Inflammatory macrophage treated with lipopolysaccharide for 1 hour (primary cell): ENCODE measurements at regions not wholly inside any gene's neighbourhood (a gene's known extent, or its start where the extent isn't known, plus 50 kb on each side); places are given as distances from the start of the nearest gene placed in this dataset.
"Not testable (repeated sequence)": the region's sequence is repeated elsewhere in the genome, so short reads cannot be mapped to it uniquely, and the experiment has no call there.

Experiments
- DNase-seq, 2 donors: peaks; one replicate each; pipeline ENCODE4 v3.0.0-alpha.2; 2020 to 2022

DNA sequence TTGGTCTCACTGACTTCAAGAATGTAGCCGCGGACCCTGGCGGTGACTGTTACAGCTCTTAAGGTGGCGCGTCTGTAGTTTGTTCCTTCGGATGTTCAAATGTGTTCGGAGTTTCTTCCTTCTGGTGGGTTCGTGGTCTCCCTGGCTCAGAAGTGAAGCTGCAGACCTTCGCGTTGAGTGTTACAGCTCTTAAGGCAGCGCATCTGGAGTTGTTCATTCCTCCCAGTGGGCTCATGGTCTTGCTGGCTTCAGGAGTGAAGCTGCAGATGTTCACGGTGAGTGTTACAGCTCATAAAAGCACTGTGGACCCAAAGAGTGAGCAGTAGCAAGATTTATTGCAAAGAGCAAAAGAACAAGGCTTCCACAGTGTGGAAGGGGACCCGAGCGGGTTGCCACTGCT is 2067.0 kb upstream of the CDH6 start:
- DNase-seq = not testable (repeated sequence)

DNA sequence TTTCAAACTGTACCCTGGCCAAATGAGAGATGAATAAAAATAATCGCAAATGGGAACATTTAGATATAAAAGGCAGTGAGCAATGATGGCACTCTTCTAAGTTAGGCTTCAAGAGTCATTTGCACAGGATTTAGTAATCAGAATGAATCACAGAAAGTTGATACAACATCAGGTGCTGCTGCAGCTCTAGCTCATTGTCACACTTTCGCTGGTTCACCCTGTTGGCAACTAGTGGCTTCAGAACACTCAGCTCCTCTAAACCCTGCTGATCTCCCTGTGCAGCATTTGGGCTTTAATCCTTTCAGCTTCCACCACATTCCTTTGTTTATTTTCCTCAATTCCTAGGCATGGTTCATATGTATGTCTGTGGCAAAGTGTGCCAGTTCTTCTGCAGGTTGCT is 2071.2 kb upstream of the CDH6 start:
- no peak for DNase-seq

DNA sequence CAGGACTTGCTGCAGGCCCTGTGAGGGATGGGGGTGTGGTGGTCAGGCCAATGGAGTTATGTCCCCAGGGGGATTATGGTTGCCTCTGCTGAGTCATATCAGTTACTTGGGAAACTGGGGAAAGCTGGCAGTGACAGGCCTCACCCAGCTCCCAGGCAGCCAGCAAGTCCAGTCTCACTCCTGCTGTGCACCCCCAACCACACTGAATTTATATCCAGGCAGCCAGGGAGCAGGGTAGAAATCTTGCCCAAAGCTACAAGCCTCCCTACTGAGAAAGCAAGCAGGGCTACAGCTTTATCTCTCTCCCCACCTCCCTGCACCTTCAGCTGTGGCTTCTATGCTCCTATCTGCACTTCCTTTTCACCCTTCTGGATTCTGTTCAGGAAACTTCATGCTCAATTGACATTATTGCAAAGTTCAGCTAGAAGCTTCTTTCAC is 2076.0 kb upstream of the CDH9 start:
- DNase-seq = no peak

DNA sequence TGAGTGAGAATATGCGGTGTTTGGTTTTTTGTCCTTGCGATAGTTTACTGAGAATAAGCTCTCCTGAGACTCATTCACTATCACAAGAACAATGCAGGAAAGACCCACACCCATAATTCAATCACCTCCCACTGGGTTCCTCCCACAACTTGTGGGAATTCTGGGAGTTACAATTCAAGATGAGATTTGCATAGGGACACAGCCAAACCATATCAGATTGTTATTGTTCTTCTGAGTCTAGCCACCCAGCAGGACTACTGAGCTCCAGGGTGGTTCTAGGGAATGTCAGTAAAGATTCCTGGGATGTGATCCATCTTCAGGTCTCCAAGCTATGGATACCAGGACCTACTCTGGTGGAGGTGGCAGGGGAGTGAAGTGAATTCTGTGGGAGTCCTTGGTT is 2075.1 kb upstream of the CDH9 start:
- no peak for DNase-seq

DNA sequence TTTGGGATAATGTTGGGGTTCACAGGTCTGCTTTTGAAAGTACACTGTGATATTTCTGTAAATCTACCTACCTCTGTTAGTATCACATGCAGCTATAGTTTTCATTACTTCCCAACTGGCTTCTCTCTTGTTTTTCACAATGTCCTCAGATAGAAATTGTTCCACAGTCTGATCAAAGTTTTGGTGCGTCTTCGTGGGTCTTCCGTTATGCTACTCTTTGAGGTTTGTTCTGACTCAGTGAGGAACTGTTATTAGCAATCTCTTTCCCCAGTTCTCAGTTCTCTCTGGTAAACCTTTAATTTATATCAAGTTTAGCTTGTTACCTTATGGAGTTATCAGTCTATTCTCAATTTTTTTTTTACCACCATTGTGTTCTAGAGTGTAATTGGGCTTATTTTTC is 2061.2 kb upstream of the CDH9 start:
- DNase-seq = no peak

DNA sequence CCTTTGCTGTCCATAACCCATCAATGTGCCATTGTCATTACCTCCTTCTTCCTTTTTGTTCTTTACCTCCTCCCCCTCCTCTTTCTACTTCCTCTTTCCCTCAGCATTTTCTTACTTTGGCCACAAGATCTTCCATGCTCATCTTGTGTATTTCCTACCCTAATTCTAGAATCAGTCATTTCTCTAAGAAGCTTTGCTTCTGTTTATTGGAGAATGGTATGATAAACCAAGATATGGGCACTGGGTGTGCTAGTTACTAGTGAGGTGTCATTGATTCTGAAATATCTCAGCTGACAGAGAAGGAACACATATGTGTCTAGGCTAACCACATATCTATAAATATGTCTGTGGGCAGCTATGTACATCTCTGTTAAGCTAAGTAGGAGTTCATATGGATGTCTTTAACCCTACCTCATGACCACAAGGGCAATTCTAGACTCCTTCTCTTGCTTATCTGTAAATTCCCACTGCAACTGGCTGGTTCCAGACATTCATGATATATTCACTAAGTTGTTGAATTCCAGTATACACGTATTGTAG is 2051.3 kb upstream of the CDH9 start:
- DNase-seq = no peak

DNA sequence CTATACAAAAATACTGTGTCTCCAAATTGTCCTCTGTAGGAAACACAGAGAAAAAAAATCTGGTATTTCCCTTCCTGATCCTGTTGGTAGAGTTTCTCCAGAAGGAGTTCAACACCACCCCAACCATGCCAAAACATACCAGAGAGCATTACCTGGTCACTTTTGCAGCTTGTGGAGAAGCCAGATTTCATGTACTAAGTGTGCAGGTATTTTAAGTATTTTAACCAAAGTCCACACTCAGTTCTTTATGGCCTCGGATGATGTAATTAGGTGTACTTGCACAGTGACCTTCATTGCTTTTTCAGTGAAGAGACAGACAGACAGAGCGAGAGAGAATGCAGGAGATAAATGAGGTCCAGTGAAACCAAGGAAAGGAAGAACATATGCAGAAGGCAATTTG is 2046.8 kb upstream of the CDH9 start:
- DNase-seq = no peak

DNA sequence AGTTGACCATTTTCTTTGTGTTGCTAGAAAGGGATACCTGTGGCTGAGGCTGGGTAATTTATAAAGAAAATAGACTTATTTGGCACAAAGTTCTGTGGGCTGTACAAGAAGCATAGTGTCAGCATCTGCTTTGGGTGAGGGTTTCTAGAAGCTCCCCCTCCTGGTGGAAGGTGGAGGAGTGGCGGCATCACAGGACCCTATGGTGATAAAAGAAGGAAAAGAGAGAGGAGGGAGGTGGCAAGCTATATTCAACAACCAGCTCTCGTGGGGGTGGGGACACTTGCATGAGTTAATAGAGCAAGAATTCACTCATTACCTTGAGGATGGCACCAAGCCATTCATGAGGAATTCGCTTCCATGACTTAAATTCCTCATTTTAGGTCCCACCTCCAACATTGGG is 2041.4 kb upstream of the CDH9 start:
- no peak for DNase-seq

DNA sequence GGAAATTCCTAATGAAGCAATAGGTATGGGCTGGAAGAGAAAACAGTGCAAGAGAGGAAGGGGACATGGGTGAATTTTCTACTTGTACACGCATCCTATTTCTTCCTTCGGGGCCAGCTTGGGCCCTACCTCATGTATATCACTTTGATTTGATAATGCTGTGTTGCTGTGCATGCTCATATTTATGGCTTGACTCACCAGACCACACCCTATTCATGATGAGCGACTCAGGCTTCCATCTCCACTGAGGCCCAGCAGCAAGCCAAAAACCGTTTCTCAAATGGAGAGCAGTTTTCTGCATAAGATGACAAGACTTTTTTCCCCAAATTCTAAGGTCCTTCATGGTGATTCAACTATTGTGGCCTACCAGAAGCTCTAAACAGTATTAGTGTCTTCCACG is 2039.1 kb upstream of the CDH9 start:
- DNase-seq = no peak

DNA sequence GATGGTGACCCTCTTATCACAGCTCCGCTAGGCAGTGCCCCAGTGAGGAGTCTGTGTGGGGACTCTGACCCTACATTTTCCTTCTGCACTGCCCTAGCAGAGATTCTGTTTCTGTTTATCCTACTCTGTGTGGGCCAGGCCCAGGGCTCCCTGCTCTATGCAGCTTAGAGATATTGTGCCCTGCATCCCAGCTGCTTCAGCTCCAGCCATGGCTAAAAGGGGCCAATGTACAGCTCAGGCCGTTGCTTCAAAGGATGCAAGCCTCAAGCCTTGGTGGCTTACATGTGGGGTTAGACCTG is 2030.7 kb upstream of the CDH9 start:
- no peak for DNase-seq

DNA sequence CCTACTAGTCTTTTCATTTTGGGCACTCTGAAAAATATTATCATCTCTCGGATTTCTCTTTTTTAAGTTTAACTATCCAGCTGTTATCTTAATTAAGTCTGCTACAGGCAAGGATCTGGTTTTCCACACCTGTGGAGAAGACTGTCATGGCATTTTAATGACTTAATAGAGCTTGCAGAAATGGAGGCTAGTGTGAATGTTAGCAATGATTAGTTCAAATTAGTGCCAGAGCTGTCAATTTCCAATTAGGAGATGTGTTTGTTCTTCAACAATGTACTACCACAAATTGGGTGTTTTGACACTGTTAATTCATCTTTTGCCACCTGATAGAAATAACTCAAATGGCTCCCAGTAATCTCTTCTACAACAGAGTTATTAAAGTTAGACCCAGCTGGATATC is 2023.0 kb upstream of the CDH9 start:
- no peak for DNase-seq

DNA sequence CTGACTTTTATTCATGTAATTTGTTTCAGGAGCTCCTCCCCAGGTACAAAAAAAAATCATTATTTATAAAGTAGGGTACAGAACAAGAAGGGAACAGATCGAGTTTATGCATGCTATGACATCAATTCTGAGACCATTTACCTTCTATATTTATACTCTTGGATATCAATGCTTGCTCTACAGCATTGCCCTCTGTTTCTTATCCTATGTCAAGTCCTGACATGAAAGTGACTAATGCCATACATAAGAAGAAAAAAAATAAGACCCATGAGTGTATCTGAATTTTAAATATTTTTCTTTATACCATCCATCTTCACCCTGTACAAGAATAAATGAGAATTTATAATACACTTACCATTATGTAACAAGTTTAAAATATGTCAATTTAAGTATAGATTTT is 2016.3 kb upstream of the CDH9 start:
- DNase-seq = no peak

DNA sequence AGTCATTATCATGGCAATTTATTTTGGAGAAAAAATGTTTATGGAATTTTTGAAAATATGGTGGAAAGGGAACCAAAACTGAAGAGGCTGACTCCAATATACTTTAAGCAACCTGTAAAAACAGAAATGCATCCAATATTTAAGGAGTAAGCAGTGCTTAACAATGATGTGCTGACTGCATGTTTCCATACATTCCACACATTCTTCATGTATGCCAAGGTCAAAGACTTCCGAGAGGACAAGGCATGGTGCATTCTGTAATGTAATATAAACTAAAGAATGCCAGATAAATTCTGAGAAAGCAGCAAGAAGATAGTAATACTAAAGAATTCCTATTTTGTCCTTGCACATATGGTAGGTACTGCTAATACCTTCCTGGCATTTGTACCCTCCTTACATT is 2015.9 kb upstream of the CDH9 start:
- DNase-seq = no peak

DNA sequence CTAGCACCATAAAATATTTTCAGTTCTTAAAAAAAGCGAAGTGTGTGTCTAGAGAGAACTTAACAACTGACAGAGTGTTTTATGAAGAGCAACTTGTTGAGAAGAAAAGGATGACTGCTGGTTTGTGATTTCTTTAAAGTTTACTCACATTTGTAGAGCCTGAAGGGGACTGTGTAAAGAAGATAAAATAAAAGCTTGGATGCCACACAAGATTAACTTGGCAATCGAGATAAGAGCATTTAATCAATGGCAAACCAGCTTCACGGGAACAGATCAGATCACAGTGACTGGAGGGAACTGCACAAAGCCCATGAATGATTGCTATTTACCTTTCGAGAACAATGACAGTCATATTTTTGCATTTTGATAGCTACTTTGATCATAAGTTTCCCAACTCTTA is 2013.1 kb upstream of the CDH9 start:
- no peak for DNase-seq

DNA sequence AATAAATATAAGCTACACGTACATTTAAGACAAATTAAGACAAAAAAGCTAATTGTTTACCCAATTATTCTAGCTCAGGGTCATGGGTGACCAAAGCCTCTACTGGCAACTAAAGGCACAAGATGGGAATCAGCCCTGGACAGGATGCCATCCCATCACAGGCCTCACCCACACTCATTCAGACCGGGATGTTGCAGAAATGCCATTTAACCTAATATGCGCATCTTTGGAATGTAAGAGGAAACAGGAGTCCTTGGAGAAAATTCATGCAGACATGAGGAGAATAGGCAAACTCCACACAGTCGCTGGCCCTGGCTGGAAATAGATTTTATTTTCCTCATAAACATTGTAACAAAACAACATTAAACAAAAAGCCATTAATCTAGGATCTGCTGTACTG is 2003.8 kb upstream of the CDH9 start:
- DNase-seq = no peak

DNA sequence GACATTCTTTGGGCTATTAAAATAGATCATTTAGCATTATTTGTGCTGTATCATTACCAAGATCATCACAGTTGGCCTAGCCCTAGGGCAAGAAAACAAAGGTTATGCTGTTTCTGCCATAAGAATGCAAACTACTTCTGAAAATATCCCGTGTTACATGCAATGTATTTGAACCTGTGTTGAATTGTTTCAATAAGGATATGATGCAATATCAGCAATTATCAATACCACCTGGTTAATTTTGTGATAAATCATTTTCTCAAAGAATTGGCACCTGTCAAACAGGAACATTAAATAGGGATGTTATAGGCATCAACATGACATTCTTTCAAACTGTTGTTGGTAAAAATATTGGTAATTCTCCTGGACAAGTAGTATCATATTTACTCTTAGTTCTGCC is 2002.0 kb upstream of the CDH9 start:
- DNase-seq = no peak

DNA sequence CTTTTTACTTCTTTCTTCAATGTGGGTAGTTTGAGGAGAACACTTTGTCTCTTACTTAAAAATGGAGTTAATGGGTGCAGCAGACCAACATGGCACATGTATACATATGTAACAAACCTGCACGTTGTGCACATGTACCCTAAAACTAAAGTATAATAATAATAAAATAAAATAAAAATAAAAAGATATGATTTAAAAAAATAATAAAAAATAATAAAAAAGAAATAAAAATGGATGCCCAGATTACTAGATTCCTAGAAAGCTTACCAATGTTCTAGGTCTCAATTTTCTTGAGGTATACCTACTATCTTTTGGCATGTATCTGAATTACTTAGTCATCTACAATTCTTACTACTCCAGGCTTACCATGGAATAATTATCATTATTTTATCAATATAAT is 2001.6 kb upstream of the CDH9 start:
- no peak for DNase-seq

DNA sequence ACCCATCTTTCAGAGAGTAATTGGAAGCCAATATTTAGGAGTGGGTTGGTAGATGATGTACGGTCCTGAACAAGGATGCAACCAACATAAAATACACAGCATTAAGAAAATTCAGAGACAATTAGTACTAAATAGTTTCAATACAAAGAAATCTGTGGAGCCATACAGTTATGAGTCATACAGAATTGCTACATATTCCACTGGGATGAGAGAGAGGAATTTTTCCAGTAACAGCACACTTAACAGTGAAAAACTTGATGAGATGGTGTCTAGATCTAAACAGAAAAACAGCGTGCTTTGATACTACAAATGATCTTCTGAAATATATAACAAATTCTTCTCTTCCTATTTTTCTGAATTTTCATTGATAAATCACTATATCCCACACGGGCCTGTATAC is 1999.3 kb upstream of the CDH9 start:
- no peak for DNase-seq

DNA sequence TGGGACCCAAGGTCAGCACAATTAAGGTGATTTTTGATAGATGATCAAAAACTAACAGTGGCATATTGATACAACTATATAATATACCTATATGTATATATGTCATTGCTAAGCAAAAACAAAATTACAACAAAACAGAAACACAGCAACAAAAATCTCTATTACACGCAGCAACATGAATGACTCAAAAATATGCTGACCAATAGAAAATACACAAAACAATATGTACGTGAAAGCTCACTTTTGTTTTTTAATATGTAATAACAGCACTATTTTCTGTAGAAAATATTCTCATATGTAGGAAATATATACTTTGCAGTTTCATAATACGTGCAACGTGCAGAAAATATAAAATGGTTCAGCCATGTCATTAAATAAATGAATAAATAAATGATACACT is 1985.7 kb upstream of the CDH9 start:
- DNase-seq = no peak

DNA sequence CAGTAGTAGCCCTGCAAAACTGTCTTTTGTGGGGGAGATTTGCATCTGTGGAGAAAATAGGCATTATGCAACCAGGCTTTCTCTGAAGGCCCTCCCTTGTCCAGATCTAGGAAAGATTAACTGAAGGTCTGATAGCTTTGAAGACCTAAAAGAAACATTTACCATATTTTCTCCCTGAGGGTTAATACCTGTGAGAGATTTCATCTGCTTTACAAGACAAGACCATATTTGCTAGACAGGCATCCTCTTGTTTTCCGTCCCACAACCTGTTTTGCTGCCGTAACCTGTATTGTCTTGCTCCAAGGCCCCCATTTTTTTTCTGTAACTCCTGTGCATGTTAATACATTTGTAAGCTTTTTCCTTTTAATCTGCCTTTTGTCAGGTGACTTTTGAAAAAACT is 1985.2 kb upstream of the CDH9 start:
- DNase-seq = no peak

DNA sequence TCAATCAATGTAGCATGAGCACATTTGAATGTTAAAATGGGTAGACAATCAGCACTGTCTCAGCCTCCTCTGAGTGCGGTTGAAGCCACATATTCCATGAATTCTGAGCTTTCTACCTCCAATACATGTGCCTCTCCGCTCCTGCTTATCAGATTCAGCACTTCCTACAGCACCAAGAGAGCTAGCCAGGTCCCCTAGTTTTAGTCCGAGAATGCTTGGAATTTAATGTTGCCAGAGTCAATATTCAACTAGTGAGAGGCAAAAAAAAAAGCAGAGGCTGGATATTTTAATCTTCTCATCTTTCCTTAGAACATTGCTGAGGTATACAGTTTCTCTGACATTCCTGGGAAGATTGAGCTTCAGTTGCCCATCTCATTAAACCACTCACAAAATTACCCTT is 1979.1 kb upstream of the CDH9 start:
- DNase-seq = no peak

DNA sequence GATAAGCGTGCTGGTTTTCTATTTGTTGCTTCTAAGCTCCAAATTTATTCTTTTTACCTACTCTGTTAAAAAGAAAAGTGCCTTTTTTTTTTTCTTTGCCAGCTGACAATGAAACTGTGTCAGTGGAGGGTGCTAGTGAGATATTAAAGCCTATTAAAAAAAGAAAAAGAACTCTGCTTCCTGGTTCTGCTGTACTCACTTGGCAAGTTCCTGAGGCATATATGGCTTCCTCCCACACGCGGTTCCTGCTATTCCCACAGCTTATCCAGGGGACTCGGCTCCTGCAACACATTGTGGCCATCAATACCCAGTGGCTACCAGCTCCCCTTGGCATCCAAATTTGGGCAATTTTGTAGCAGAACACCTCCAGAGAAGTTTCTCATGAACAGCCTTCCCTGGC is 1977.7 kb upstream of the CDH9 start:
- no peak for DNase-seq

DNA sequence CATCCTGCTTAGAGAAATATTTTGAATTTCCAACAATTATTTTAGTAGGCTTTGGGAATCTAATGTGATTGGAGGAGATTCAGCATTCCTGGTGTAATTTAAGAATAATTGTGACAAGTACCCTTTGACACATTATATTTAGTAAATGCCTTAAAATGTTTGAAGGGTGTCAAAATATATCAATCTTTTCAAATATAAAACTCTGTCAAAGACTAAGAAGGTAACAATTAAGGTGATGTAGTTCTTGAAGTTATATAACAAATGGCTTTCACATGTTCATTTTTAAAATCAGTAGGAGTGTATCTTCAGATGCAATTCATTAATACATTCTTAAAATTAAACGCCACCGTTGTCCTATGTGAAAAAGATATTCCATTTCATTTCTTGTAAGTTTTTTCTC is 1977.1 kb upstream of the CDH9 start:
- no peak for DNase-seq

DNA sequence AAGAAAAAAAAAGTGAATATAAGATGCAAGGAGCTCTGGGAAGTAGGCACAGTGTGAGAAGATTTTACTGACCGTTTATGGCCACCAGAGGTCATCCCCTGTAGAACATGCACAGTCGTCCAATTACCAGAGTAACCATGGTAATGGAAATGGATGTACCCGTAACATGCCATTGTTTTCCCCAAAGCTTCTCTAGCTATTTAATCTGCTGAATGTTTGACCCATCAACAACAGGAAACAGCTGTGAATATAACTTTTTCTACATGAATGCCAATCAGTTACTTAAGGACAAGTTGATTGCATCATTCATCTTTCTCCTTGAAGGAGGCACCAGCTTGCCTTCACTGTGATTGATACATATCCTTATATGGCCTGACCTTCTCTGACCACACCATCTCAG is 1967.0 kb upstream of the CDH9 start:
- no peak for DNase-seq

DNA sequence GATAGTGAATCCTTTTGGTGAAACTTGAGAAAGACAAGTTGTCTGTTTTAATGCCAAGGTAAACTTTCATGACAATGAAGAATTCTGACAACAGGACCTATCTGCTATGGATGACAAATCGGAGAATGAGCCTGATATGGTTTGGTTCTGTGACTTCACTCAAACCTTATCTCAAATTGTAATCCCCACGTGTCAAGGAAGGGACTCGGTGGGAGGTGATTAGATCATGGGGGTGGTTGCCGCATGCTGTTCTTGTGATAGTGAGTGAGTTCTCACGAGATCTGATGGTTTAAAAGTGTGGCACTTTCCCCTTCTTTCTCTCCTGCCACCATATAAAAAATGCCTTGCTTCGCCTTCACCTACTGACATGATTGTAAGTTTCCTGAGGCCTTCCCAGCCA is 1964.1 kb upstream of the CDH9 start:
- DNase-seq = no peak

DNA sequence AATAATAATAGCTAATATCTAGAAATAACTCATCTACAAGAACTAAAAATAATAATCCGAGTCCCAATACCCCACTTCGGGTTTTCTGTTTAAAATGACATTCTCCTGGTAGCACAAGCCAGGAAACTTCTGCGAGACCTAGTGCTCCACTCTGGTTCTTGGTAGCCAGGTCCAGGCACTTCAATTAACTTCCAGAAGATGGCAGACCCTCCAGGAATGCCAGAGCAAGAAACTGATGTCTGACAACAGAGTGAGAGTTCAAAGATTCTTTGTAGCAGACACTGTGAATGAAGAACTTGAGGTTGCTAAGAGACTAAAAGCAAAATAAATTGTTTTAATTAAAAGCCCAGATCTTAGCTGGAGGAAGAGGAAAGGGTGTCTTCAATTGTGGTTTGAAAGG is 1963.3 kb upstream of the CDH9 start:
- no peak for DNase-seq
